Right lobe of liver (tissue), 6 donors: ENCODE measurements at regions not wholly inside any gene's neighbourhood (a gene's known extent, or its start where the extent isn't known, plus 50 kb on each side); places are given as distances from the start of the nearest gene placed in this dataset.
"Not testable (repeated sequence)": the region's sequence is repeated elsewhere in the genome, so short reads cannot be mapped to it uniquely, and the experiment has no call there.

Experiments
- ATAC-seq, 4 donors: fragments of 200-7000 bp; cut with Tn5 transposase; one replicate each; pipeline ENCODE4 v1.9.1; 2020; ENCODE audit warnings: mild to moderate bottlenecking in 4 of 4, moderate library complexity in 4 of 4
- DNase-seq, 3 donors: peaks; one replicate each; pipeline ENCODE4 v3.0.0-alpha.2; 2020
- H3K27ac ChIP-seq, 3 donors: fragments of 200-600 bp; one replicate each; pipeline ENCODE4 v1.8.0; 2022
- H3K27me3 ChIP-seq, 2 donors: fragments of 200-600 bp; one replicate each; pipeline ENCODE4 v1.8.0; 2022
- H3K36me3 ChIP-seq, 4 donors: fragments of 200-600 bp; sonication (generic) in 1 of 4; one replicate each; pipeline versions ENCODE4 v1.5.1 to v1.8.0; 2017 to 2022; ENCODE audit warnings: control low read depth in 1 of 4
- H3K4me1 ChIP-seq, 4 donors: fragments of 200-600 bp; sonication (generic) in 1 of 4; one replicate each; pipeline versions ENCODE4 v1.5.1 to v1.8.0; 2017 to 2022; ENCODE audit warnings: control low read depth in 1 of 4
- H3K4me3 ChIP-seq, 3 donors: fragments of 200-600 bp; one replicate each; pipeline ENCODE4 v1.8.0; 2022
- H3K9me3 ChIP-seq, 4 donors: fragments of 200-600 bp; sonication (generic) in 1 of 4; one replicate each; pipeline versions ENCODE4 v1.5.1 to v1.8.0; 2017 to 2022; ENCODE audit warnings: control low read depth in 1 of 4
- CTCF ChIP-seq, 4 donors: fragments of 200-600 bp in 3 of 4; fragments of 450-650 bp in 1 of 4; IDR thresholded peaks; one replicate each; pipeline versions ENCODE4 v1.5.1 to v1.8.0; 2016 to 2022; ENCODE audit warnings: antibody characterized with exemption in 4 of 4, mild to moderate bottlenecking in 2 of 4
- POLR2A ChIP-seq: fragments of 450-650 bp; IDR thresholded peaks from one replicate; pipeline ENCODE4 v1.6.1; 2017; ENCODE audit warnings: antibody characterized with exemption, mild to moderate bottlenecking
- WGBS: methylation state at CpG from one replicate; pipeline ENCODE4 v1.1.6; 2018; ENCODE audit warnings: low coverage, low lambda C conversion rate; ENCODE audit not compliant: insufficient coverage; ENCODE audit errors: missing lambda C conversion rate; 5-methylcytosine and 5-hydroxymethylcytosine counted together
- intact Hi-C, 2 donors: fragments of 100-400 bp; cut with DNase I; formaldehyde crosslinking; loops; one replicate each; pipeline versions ENCODE4 v1.11.2 to v1.14.1; 2022
- donor health status: DM: no; HTN: yes; CAD: no.
- donor health status: DM: no; HTN: no; CAD: no.
- donor health status: DM: no; HTN: no; CAD: no.
- donor health status: DM: no; HTN: yes; CAD: no.
- donor health status: DM: no; HTN: yes; CAD: no.

GRCh38 chr16:8032406-8032805 lies 557.9 kb downstream of the TMEM114 start:
- H3K27me3 ChIP-seq, result no peaks in the 10 kb centered on the region
- DNase-seq (no peak), ATAC-seq (no peak)
- no peaks in the 10 kb centered on the region for H3K36me3 ChIP-seq
- no peak overlapping the region for H3K4me3 ChIP-seq
- TF ChIP-seq CTCF (IDR thresholded peaks at IDR 0.05), result no peak
- intact Hi-C loops, result no loop called here
- WGBS, result 57% methylated on average over 3 of the region's 3 CpGs
- H3K27ac ChIP-seq, result no peak overlapping the region
- H3K9me3 ChIP-seq, result no peaks in the 10 kb centered on the region
- no peaks in the 10 kb centered on the region for H3K4me1 ChIP-seq

GRCh38 chr16:8030004-8030403 lies 560.3 kb downstream of the TMEM114 start:
- H3K27me3 ChIP-seq, H3K9me3 ChIP-seq, H3K27ac ChIP-seq, intact Hi-C loops, DNase-seq, H3K36me3 ChIP-seq, H3K4me3 ChIP-seq, ATAC-seq, H3K4me1 ChIP-seq: not testable (repeated sequence)
- WGBS, result 59% methylated on average over 3 of the region's 3 CpGs

GRCh38 chr16:8026450-8026849 lies 563.9 kb downstream of the TMEM114 start:
- DNase-seq, result no peak
- no peaks in the 10 kb centered on the region for H3K36me3 ChIP-seq
- WGBS, result 48% methylated on average over 5 of the region's 5 CpGs
- no peak for TF ChIP-seq POLR2A
- TF ChIP-seq CTCF (IDR thresholded peaks at IDR 0.05), result no peak
- no peaks in the 10 kb centered on the region for H3K9me3 ChIP-seq
- no peak overlapping the region for H3K4me3 ChIP-seq
- H3K27me3 ChIP-seq, result no peaks in the 10 kb centered on the region
- ATAC-seq, result no peak
- H3K27ac ChIP-seq, result no peak overlapping the region
- intact Hi-C loops, result no loop called here
- H3K4me1 ChIP-seq, result no peaks in the 10 kb centered on the region

- intact Hi-C loops, result no loop called here
Observed at GRCh38 chr16:8023326-8023725, 567.0 kb downstream of the TMEM114 start.

More at GRCh38 chr16:8023326-8023725, 567.0 kb downstream of the TMEM114 start:
- WGBS, result 38% methylated on average over 3 of the region's 3 CpGs
- DNase-seq (no peak), ATAC-seq (no peak)
- no peaks in the 10 kb centered on the region for H3K36me3 ChIP-seq
- H3K27ac ChIP-seq, result no peak overlapping the region
- H3K27me3 ChIP-seq, result no peaks in the 10 kb centered on the region
- H3K4me1 ChIP-seq, result no peaks in the 10 kb centered on the region
- no peak overlapping the region for H3K4me3 ChIP-seq
- TF ChIP-seq POLR2A (no peak), CTCF (IDR thresholded peaks at IDR 0.05) (no peak)
- H3K9me3 ChIP-seq, result no peaks in the 10 kb centered on the region
